Gastrocnemius medialis (tissue), 4 donors: ENCODE measurements at regions not wholly inside any gene's neighbourhood (a gene's known extent, or its start where the extent isn't known, plus 50 kb on each side); places are given as distances from the start of the nearest gene placed in this dataset.

Source experiments
- ATAC-seq, 2 donors: fragments of 150-250 bp; one replicate each; pipeline ENCODE4 v1.9.1; 2016
- DNase-seq, 2 donors: peaks; one replicate each; pipeline ENCODE4 v3.0.0-alpha.2; 2019
- H3K27ac ChIP-seq, 4 donors: fragments of 200-600 bp; sonication (generic); 1 replicate in 1 of 4; 2 replicates in 3 of 4; pipeline ENCODE4 v1.5.1; 2016 to 2018; ENCODE audit warnings: mild to moderate bottlenecking in 2 of 4, moderate library complexity in 1 of 4
- H3K27me3 ChIP-seq, 3 donors: fragments of 200-600 bp; sonication (generic) in 2 of 3; 1 replicate in 1 of 3; 2 replicates in 2 of 3; pipeline versions ENCODE4 v1.5.1 to v1.6.0; 2016 to 2019; ENCODE audit warnings: mild to moderate bottlenecking in 1 of 3, moderate library complexity in 1 of 3
- H3K36me3 ChIP-seq, 2 donors: fragments of 200-600 bp; sonication (generic) in 1 of 2; one replicate each; pipeline ENCODE4 v1.5.1; 2017 to 2018
- H3K4me1 ChIP-seq, 2 donors: fragments of 200-600 bp; sonication (generic) in 1 of 2; one replicate each; pipeline ENCODE4 v1.5.1; 2016 to 2017; ENCODE audit warnings: mild to moderate bottlenecking in 2 of 2
- H3K4me3 ChIP-seq, 4 donors: fragments of 200-600 bp; sonication (generic) in 3 of 4; 1 replicate in 1 of 4; 2 replicates in 3 of 4; pipeline ENCODE4 v1.5.1; 2016 to 2019; ENCODE audit warnings: mild to moderate bottlenecking in 2 of 4
- H3K9me3 ChIP-seq, 3 donors: fragments of 200-600 bp; sonication (generic) in 2 of 3; 1 replicate in 1 of 3; 2 replicates in 2 of 3; pipeline ENCODE4 v1.5.1; 2016 to 2019
- POLR2A ChIP-seq, 2 donors: fragments of 450-650 bp; IDR thresholded peaks; one replicate each; pipeline ENCODE4 v1.6.1; 2017; ENCODE audit warnings: antibody characterized with exemption in 2 of 2, mild to moderate bottlenecking in 2 of 2, moderate library complexity in 2 of 2
- in situ Hi-C, 4 donors: fragments of 200-750 bp; cut with MboI; loops; one replicate each; pipeline versions ENCODE4 v1.15.0 to v1.8.0; 2017; ENCODE audit warnings: low sequenced_read_pairs in 4 of 4
- intact Hi-C: fragments of 100-400 bp; cut with DNase I; formaldehyde crosslinking; loops from one replicate; pipeline ENCODE4 v1.15.1; 2023; ENCODE audit warnings: low total_unique reads
- TF ChIP-seq, protein P1 (sequence below), 5 experiments: fragments of 450-650 bp in 3 of 5; fragments of 200-600 bp in 2 of 5; sonication (generic) in 2 of 5; IDR thresholded peaks in 4 of 5; conservative IDR thresholded peaks in 1 of 5; 1 replicate in 4 of 5; 2 replicates in 1 of 5; pipeline ENCODE4 v1.5.1; 2016 to 2019; ENCODE audit warnings: antibody characterized with exemption in 5 of 5, mild to moderate bottlenecking in 3 of 5, moderate library complexity in 3 of 5

- TF ChIP-seq, protein P1, sequence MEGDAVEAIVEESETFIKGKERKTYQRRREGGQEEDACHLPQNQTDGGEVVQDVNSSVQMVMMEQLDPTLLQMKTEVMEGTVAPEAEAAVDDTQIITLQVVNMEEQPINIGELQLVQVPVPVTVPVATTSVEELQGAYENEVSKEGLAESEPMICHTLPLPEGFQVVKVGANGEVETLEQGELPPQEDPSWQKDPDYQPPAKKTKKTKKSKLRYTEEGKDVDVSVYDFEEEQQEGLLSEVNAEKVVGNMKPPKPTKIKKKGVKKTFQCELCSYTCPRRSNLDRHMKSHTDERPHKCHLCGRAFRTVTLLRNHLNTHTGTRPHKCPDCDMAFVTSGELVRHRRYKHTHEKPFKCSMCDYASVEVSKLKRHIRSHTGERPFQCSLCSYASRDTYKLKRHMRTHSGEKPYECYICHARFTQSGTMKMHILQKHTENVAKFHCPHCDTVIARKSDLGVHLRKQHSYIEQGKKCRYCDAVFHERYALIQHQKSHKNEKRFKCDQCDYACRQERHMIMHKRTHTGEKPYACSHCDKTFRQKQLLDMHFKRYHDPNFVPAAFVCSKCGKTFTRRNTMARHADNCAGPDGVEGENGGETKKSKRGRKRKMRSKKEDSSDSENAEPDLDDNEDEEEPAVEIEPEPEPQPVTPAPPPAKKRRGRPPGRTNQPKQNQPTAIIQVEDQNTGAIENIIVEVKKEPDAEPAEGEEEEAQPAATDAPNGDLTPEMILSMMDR (IDR thresholded peaks at IDR 0.05 in 4 of 5, conservative IDR thresholded peaks at IDR 0.05 in 1 of 5), result no peak
- no peak for TF ChIP-seq POLR2A (IDR thresholded peaks at IDR 0.05)
- H3K4me1 ChIP-seq, result no peaks in the 10 kb centered on the region
- H3K27me3 ChIP-seq, result no peaks in the 10 kb centered on the region
- intact Hi-C loops, result no loop called here
- ATAC-seq (no peak), DNase-seq (no peak)
- no peak overlapping the region for H3K27ac ChIP-seq
- in situ Hi-C loops, result no loop called here
- no peak overlapping the region for H3K4me3 ChIP-seq
- H3K9me3 ChIP-seq, result no peaks in the 10 kb centered on the region
- no peaks in the 10 kb centered on the region for H3K36me3 ChIP-seq
These were observed 207.2 kb upstream of the DAPK1 start for GRCh38 chr9:87290241-87291052.

- intact Hi-C loops, result no loop called here
- no peaks in the 10 kb centered on the region for H3K27me3 ChIP-seq
- ATAC-seq (no peak), DNase-seq (no peak)
- no peaks in the 10 kb centered on the region for H3K9me3 ChIP-seq
- in situ Hi-C loops, result no loop called here
- no peak overlapping the region for H3K27ac ChIP-seq
- no peaks in the 10 kb centered on the region for H3K4me1 ChIP-seq
- TF ChIP-seq, protein P1 (IDR thresholded peaks at IDR 0.05 in 4 of 5, conservative IDR thresholded peaks at IDR 0.05 in 1 of 5), result no peak
- TF ChIP-seq POLR2A (IDR thresholded peaks at IDR 0.05), result no peak
- H3K36me3 ChIP-seq, result no peaks in the 10 kb centered on the region
- no peak overlapping the region for H3K4me3 ChIP-seq
These were observed 205.0 kb upstream of the DAPK1 start for GRCh38 chr9:87292449-87293191.

GRCh38 chr9:87294126-87294525, 203.5 kb upstream of the DAPK1 start:
- H3K27ac ChIP-seq, result no peak overlapping the region
- H3K4me1 ChIP-seq, result no peaks in the 10 kb centered on the region
- ATAC-seq, result no peak
- H3K4me3 ChIP-seq, result no peak overlapping the region
- in situ Hi-C loops (no loop called here), intact Hi-C loops (no loop called here)
- H3K27me3 ChIP-seq, result no peaks in the 10 kb centered on the region
- H3K36me3 ChIP-seq, result no peaks in the 10 kb centered on the region
- TF ChIP-seq, protein P1 (IDR thresholded peaks at IDR 0.05 in 4 of 5, conservative IDR thresholded peaks at IDR 0.05 in 1 of 5), result no peak
- TF ChIP-seq POLR2A (IDR thresholded peaks at IDR 0.05), result no peak
- H3K9me3 ChIP-seq, result no peaks in the 10 kb centered on the region
- no peak for DNase-seq

DNA sequence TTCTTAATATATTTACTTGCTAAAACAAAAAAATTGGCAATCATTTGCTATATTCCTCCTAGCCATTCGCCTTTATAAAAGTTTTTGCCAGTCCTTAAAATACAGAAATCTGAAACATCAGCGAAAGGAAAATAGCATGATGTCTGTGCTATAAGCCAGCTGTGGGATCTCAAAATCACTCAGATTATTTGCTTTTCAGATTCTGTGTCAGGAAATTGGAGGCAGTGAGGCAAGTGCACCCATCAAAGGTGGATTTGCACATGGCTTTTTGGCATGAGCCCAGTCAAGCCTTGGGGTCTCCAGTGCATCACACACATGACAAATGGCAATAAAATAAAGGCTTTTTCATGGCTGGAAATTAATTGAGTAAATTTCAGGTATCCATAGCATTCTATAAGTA, 196.8 kb upstream of the DAPK1 start:
- no peak for TF ChIP-seq POLR2A (IDR thresholded peaks at IDR 0.05)
- TF ChIP-seq, protein P1 (IDR thresholded peaks at IDR 0.05 in 4 of 5, conservative IDR thresholded peaks at IDR 0.05 in 1 of 5), result no peak
- no peak overlapping the region for H3K4me3 ChIP-seq
- ATAC-seq, result no peak
- intact Hi-C loops (no loop called here), in situ Hi-C loops (loop anchor here in 2 of 4 donors (25.0 kb wide), 2 partner anchors 339 to 664 kb away; no protein-coding TSS in a partner anchor)
- H3K9me3 ChIP-seq, result no peaks in the 10 kb centered on the region
- no peak overlapping the region for H3K27ac ChIP-seq
- H3K4me1 ChIP-seq, result no peaks in the 10 kb centered on the region
- DNase-seq, result no peak
- no peaks in the 10 kb centered on the region for H3K27me3 ChIP-seq
- no peaks in the 10 kb centered on the region for H3K36me3 ChIP-seq
